ENCODE measurements at regions not wholly inside any gene's neighbourhood (a gene's known extent, or its start where the extent isn't known, plus 50 kb on each side); places are given as distances from the start of the nearest gene placed in this dataset.

- H3K4me3 ChIP-seq (ENCODE audit: low read length) = no peak overlapping the region
- TF ChIP-seq ZNF274 (IDR thresholded peaks at IDR 0.05; ENCODE audit: low read depth, low read length) = no peak
These were observed 1133.7 kb downstream of the GATA3 start for GRCh38 chr10:9188022-9188810.

GRCh38 chr10:9189448-9189847 is 1135.0 kb downstream of the GATA3 start:
- H3K4me3 ChIP-seq (ENCODE audit: low read length) = no peak overlapping the region
- TF ChIP-seq ZNF274 (IDR thresholded peaks at IDR 0.05; ENCODE audit: low read depth, low read length) = no peak

GRCh38 chr10:9193120-9193519 is 1138.6 kb downstream of the GATA3 start:
- no peak overlapping the region for H3K4me3 ChIP-seq (ENCODE audit: low read length)
- no peak for TF ChIP-seq ZNF274 (IDR thresholded peaks at IDR 0.05; ENCODE audit: low read depth, low read length)

GRCh38 chr10:9195385-9195784 is 1140.9 kb downstream of the GATA3 start:
- no peak for TF ChIP-seq ZNF274 (IDR thresholded peaks at IDR 0.05; ENCODE audit: low read depth, low read length)
- no peak overlapping the region for H3K4me3 ChIP-seq (ENCODE audit: low read length)

GRCh38 chr10:9198611-9199010 is 1144.1 kb downstream of the GATA3 start:
- no peak overlapping the region for H3K4me3 ChIP-seq (ENCODE audit: low read length)
- no peak for TF ChIP-seq ZNF274 (IDR thresholded peaks at IDR 0.05; ENCODE audit: low read depth, low read length)

- H3K4me3 ChIP-seq (ENCODE audit: low read length) = no peak overlapping the region
- TF ChIP-seq ZNF274 (IDR thresholded peaks at IDR 0.05; ENCODE audit: low read depth, low read length) = no peak
These were observed 1151.1 kb downstream of the GATA3 start for GRCh38 chr10:9205558-9205957.

GRCh38 chr10:9209105-9209798 is 1154.8 kb downstream of the GATA3 start:
- TF ChIP-seq ZNF274 (IDR thresholded peaks at IDR 0.05; ENCODE audit: low read depth, low read length) = no peak
- H3K4me3 ChIP-seq (ENCODE audit: low read length) = no peak overlapping the region

- no peak overlapping the region for H3K4me3 ChIP-seq (ENCODE audit: low read length)
- no peak for TF ChIP-seq ZNF274 (IDR thresholded peaks at IDR 0.05; ENCODE audit: low read depth, low read length)
These were observed 1156.7 kb downstream of the GATA3 start for GRCh38 chr10:9211228-9211627.

GRCh38 chr10:9214618-9215017 is 1160.1 kb downstream of the GATA3 start:
- H3K4me3 ChIP-seq (ENCODE audit: low read length) = no peak overlapping the region
- no peak for TF ChIP-seq ZNF274 (IDR thresholded peaks at IDR 0.05; ENCODE audit: low read depth, low read length)

- no peak for TF ChIP-seq ZNF274 (IDR thresholded peaks at IDR 0.05; ENCODE audit: low read depth, low read length)
- H3K4me3 ChIP-seq (ENCODE audit: low read length) = no peak overlapping the region
These were observed 1160.6 kb downstream of the GATA3 start for GRCh38 chr10:9215121-9215520.

- no peak for TF ChIP-seq ZNF274 (IDR thresholded peaks at IDR 0.05; ENCODE audit: low read depth, low read length)
- no peak overlapping the region for H3K4me3 ChIP-seq (ENCODE audit: low read length)
These were observed 1165.4 kb downstream of the GATA3 start for GRCh38 chr10:9219860-9220259.

- H3K4me3 ChIP-seq (ENCODE audit: low read length) = no peak overlapping the region
- no peak for TF ChIP-seq ZNF274 (IDR thresholded peaks at IDR 0.05; ENCODE audit: low read depth, low read length)
These were observed 1168.4 kb downstream of the GATA3 start for GRCh38 chr10:9222917-9223316.

- H3K4me3 ChIP-seq (ENCODE audit: low read length) = no peak overlapping the region
- TF ChIP-seq ZNF274 (IDR thresholded peaks at IDR 0.05; ENCODE audit: low read depth, low read length) = no peak
These were observed 1173.3 kb downstream of the GATA3 start for GRCh38 chr10:9227679-9228365.

- TF ChIP-seq ZNF274 (IDR thresholded peaks at IDR 0.05; ENCODE audit: low read depth, low read length) = no peak
- H3K4me3 ChIP-seq (ENCODE audit: low read length) = no peak overlapping the region
These were observed 1174.3 kb downstream of the GATA3 start for GRCh38 chr10:9228771-9229170.

All from GM08714 (cell line).